Trophoblast cell (in vitro differentiated cells and primary cell): ENCODE measurements at regions not wholly inside any gene's neighbourhood (a gene's known extent, or its start where the extent isn't known, plus 50 kb on each side); places are given as distances from the start of the nearest gene placed in this dataset.
A peak's percentile ranks its signal among the peaks of the same experiment; 100 is the strongest.

ENCODE experiments used
- DNase-seq, 2 donors: peaks; one replicate each; pipeline ENCODE4 v3.0.0-alpha.2; 2016
- H2AFZ ChIP-seq: 2 replicates; pipeline ENCODE4 v1.6.1; 2013; ENCODE audit warnings: low read length, moderate library complexity, mild to moderate bottlenecking; ENCODE audit not compliant: insufficient read depth, poor library complexity
- H2AK5ac ChIP-seq: 2 replicates; pipeline ENCODE4 v1.6.1; 2013; ENCODE audit warnings: mild to moderate bottlenecking, low read length
- H2BK120ac ChIP-seq: 2 replicates; pipeline ENCODE4 v1.6.1; 2013; ENCODE audit warnings: low read length, mild to moderate bottlenecking, moderate library complexity; ENCODE audit not compliant: insufficient read depth, poor library complexity
- H2BK12ac ChIP-seq: 2 replicates; pipeline ENCODE4 v1.6.1; 2013; ENCODE audit warnings: mild to moderate bottlenecking, low read length, moderate library complexity
- H2BK5ac ChIP-seq: 2 replicates; pipeline ENCODE4 v1.6.1; 2013; ENCODE audit warnings: low read length, low read depth, moderate library complexity, mild to moderate bottlenecking; ENCODE audit not compliant: poor library complexity
- H3K14ac ChIP-seq: 2 replicates; pipeline ENCODE4 v1.6.1; 2013; ENCODE audit warnings: mild to moderate bottlenecking, low read length
- H3K18ac ChIP-seq: 2 replicates; pipeline ENCODE4 v1.6.1; 2013; ENCODE audit warnings: mild to moderate bottlenecking, low read length
- H3K23ac ChIP-seq: 2 replicates; pipeline ENCODE4 v1.6.1; 2013; ENCODE audit warnings: low read length
- H3K27ac ChIP-seq: 2 replicates; pipeline ENCODE4 v1.5.1; 2013; ENCODE audit warnings: low read depth, mild to moderate bottlenecking, inconsistent platforms, low read length, moderate library complexity
- H3K27me3 ChIP-seq: 2 replicates; pipeline ENCODE4 v1.6.1; 2013; ENCODE audit warnings: inconsistent platforms, mild to moderate bottlenecking, low read length, moderate library complexity; ENCODE audit not compliant: insufficient read depth
- H3K36me3 ChIP-seq, 2 experiments: 1 replicate in 1 of 2; 2 replicates in 1 of 2; pipeline ENCODE4 v1.6.1; 2013; ENCODE audit warnings: low read length in 2 of 2, mild to moderate bottlenecking in 2 of 2, moderate library complexity in 1 of 2; ENCODE audit not compliant: insufficient read depth in 2 of 2, control insufficient read depth in 1 of 2
- H3K4ac ChIP-seq: 2 replicates; pipeline ENCODE4 v1.6.1; 2013; ENCODE audit warnings: low read depth, mild to moderate bottlenecking, low read length, moderate library complexity
- H3K4me1 ChIP-seq, 2 experiments: 1 replicate in 1 of 2; 2 replicates in 1 of 2; pipeline ENCODE4 v1.6.1; 2013; ENCODE audit warnings: low read length in 2 of 2, mild to moderate bottlenecking in 2 of 2, moderate library complexity in 1 of 2; ENCODE audit not compliant: insufficient read depth in 2 of 2, control insufficient read depth in 1 of 2
- H3K4me2 ChIP-seq: 2 replicates; pipeline ENCODE4 v1.6.1; 2013; ENCODE audit warnings: inconsistent platforms, mild to moderate bottlenecking, low read length, moderate library complexity
- H3K4me3 ChIP-seq: 2 replicates; pipeline ENCODE4 v1.5.1; 2013; ENCODE audit warnings: mild to moderate bottlenecking, low read depth, low read length, inconsistent platforms
- H3K79me1 ChIP-seq: one replicate; pipeline ENCODE4 v1.6.1; 2013; ENCODE audit warnings: low read length
- H3K79me2 ChIP-seq: 2 replicates; pipeline ENCODE4 v1.6.1; 2013; ENCODE audit warnings: low read length, mild to moderate bottlenecking; ENCODE audit not compliant: control insufficient read depth, insufficient read depth, poor library complexity
- H3K9ac ChIP-seq: 2 replicates; pipeline ENCODE4 v1.6.1; 2013; ENCODE audit warnings: mild to moderate bottlenecking, low read length
- H3K9me3 ChIP-seq: 2 replicates; pipeline ENCODE4 v1.6.1; 2013; ENCODE audit warnings: low read depth, mild to moderate bottlenecking, control low read depth, inconsistent platforms, low read length; ENCODE audit not compliant: insufficient read depth
- H4K12ac ChIP-seq: 2 replicates; pipeline ENCODE4 v1.6.1; 2013; ENCODE audit warnings: low read depth, mild to moderate bottlenecking, low read length, moderate library complexity
- H4K8ac ChIP-seq: 2 replicates; pipeline ENCODE4 v1.6.1; 2013; ENCODE audit warnings: low read depth, mild to moderate bottlenecking, low read length, moderate library complexity
- H4K91ac ChIP-seq: one replicate; pipeline ENCODE4 v1.6.1; 2013; ENCODE audit warnings: low read depth, mild to moderate bottlenecking, low read length, moderate library complexity
- WGBS: extraction: QIAGEN DNeasy Blood & Tissue Kit; methylation state at CpG from one replicate; pipeline ENCODE4 v1.1.7; 2013; ENCODE audit warnings: missing lambda C conversion rate; ENCODE audit not compliant: insufficient read length, insufficient coverage; ENCODE audit errors: extremely low coverage; 5-methylcytosine and 5-hydroxymethylcytosine counted together

- Histone ChIP-seq H3K4me2 (no peak overlapping the region), H4K8ac (no peak overlapping the region), H3K36me3 (no peaks in the 10 kb centered on the region), H2BK120ac (peak overlapping the region; percentile 72), H3K23ac (no peak overlapping the region), H2BK12ac (peak overlapping the region; percentile 91), H4K91ac (peak overlapping the region; percentile 73), H3K27me3 (no peaks in the 10 kb centered on the region), H3K14ac (peak overlapping the region; percentile 77), H2BK5ac (peak overlapping the region; percentile 21), H2AK5ac (peak overlapping the region; percentile 29), H3K4ac (peak overlapping the region; percentile 62), H3K79me2 (peaks cover 2% of the 10 kb centered on the region), H3K9ac (no peak overlapping the region), H3K4me3 (no peak overlapping the region), H3K18ac (no peak overlapping the region), H4K12ac (peak overlapping the region; percentile 30), H3K4me1 (peaks cover 11 to 12% of the 10 kb centered on the region in 2 experiments), H3K79me1 (peaks cover 5% of the 10 kb centered on the region), H3K27ac (no peak overlapping the region), H3K9me3 (no peaks in the 10 kb centered on the region), H2AFZ (no peak overlapping the region)
- no CpG with 5 or more reads among the region's 2 CpGs for WGBS
- no peak for DNase-seq
These were observed 95.0 kb downstream of the KLF12 start for GRCh38 chr13:74039154-74039553.

GRCh38 chr13:74037762-74038161, 96.4 kb downstream of the KLF12 start:
- H2AFZ ChIP-seq, result no peak overlapping the region
- H3K18ac ChIP-seq, result no peak overlapping the region
- H3K79me2 ChIP-seq, result peaks cover 2% of the 10 kb centered on the region
- H3K27me3 ChIP-seq, result no peaks in the 10 kb centered on the region
- H3K79me1 ChIP-seq, result peaks cover 5% of the 10 kb centered on the region
- H3K9me3 ChIP-seq, result no peaks in the 10 kb centered on the region
- no peak for DNase-seq
- H4K8ac ChIP-seq, result no peak overlapping the region
- no peak overlapping the region for H2AK5ac ChIP-seq
- H3K23ac ChIP-seq, result no peak overlapping the region
- no peak overlapping the region for H2BK12ac ChIP-seq
- H2BK5ac ChIP-seq, result no peak overlapping the region
- no peak overlapping the region for H4K91ac ChIP-seq
- no peaks in the 10 kb centered on the region for H3K36me3 ChIP-seq
- no peak overlapping the region for H4K12ac ChIP-seq
- H2BK120ac ChIP-seq, result no peak overlapping the region
- H3K27ac ChIP-seq, result peak overlapping the region; percentile 34
- H3K4me1 ChIP-seq, result peaks cover 11 to 12% of the 10 kb centered on the region in 2 experiments
- H3K14ac ChIP-seq, result no peak overlapping the region
- no peak overlapping the region for H3K4me2 ChIP-seq
- no peak overlapping the region for H3K4ac ChIP-seq
- H3K9ac ChIP-seq, result no peak overlapping the region
- no peak overlapping the region for H3K4me3 ChIP-seq

GRCh38 chr13:74036373-74036772, 97.8 kb downstream of the KLF12 start:
- Histone ChIP-seq H3K14ac (no peak overlapping the region), H3K27ac (peak overlapping the region; percentile 83), H3K4me1 (peaks cover 11 to 12% of the 10 kb centered on the region in 2 experiments), H3K4me2 (peak overlapping the region; percentile 61), H3K4me3 (no peak overlapping the region), H3K36me3 (no peaks in the 10 kb centered on the region), H3K4ac (no peak overlapping the region), H4K12ac (no peak overlapping the region), H3K23ac (no peak overlapping the region), H3K9ac (no peak overlapping the region), H3K9me3 (no peaks in the 10 kb centered on the region), H4K8ac (no peak overlapping the region), H2BK5ac (no peak overlapping the region), H4K91ac (no peak overlapping the region), H3K79me2 (peaks cover 2% of the 10 kb centered on the region), H3K18ac (no peak overlapping the region), H3K27me3 (no peaks in the 10 kb centered on the region), H2AFZ (no peak overlapping the region), H2BK120ac (no peak overlapping the region), H2AK5ac (no peak overlapping the region), H3K79me1 (peaks cover 5% of the 10 kb centered on the region), H2BK12ac (no peak overlapping the region)
- peak; percentile 97 to 99 for DNase-seq
- WGBS, result no CpG with 5 or more reads among the region's 2 CpGs

GRCh38 chr13:74035896-74036295, 98.3 kb downstream of the KLF12 start:
- Histone ChIP-seq H4K91ac (peak overlapping the region; percentile 59), H3K23ac (no peak overlapping the region), H4K8ac (peak overlapping the region; percentile 82), H2AFZ (no peak overlapping the region), H3K4me3 (no peak overlapping the region), H2BK5ac (peak overlapping the region; percentile 79), H3K27me3 (no peaks in the 10 kb centered on the region), H3K4ac (peak overlapping the region; percentile 19), H3K27ac (peak overlapping the region; percentile 83), H3K79me2 (peaks cover 2% of the 10 kb centered on the region), H4K12ac (no peak overlapping the region), H3K36me3 (no peaks in the 10 kb centered on the region), H3K4me1 (peaks cover 11 to 12% of the 10 kb centered on the region in 2 experiments), H3K4me2 (peak overlapping the region; percentile 61), H2BK12ac (peak overlapping the region; percentile 98), H3K9me3 (no peaks in the 10 kb centered on the region), H3K18ac (peak overlapping the region; percentile 46), H3K9ac (no peak overlapping the region), H2BK120ac (peak overlapping the region; percentile 82), H2AK5ac (peak overlapping the region; percentile 57), H3K79me1 (peaks cover 5% of the 10 kb centered on the region), H3K14ac (peak overlapping the region; percentile 61)
- WGBS, result no CpG with 5 or more reads among the region's 3 CpGs
- no peak for DNase-seq
